ENCODE measurements at regions not wholly inside any gene's neighbourhood (a gene's known extent, or its start where the extent isn't known, plus 50 kb on each side); places are given as distances from the start of the nearest gene placed in this dataset.

GRCh38 chr1:30403726-30404125, 319.7 kb downstream of the MATN1 start:
- WGBS, 2 donors = 56 to 60% methylated on average over 2 of the region's 2 CpGs
- TF ChIP-seq EP300 (IDR thresholded peaks at IDR 0.05) = no peak
- no peak for TF ChIP-seq CTCF (IDR thresholded peaks at IDR 0.05)
- TF ChIP-seq POLR2A (IDR thresholded peaks at IDR 0.05) = no peak
- Histone ChIP-seq H3K9me3 (no peaks in the 10 kb centered on the region), H3K27me3 (no peaks in the 10 kb centered on the region), H3K4me1 (no peaks in the 10 kb centered on the region), H3K36me3 (no peaks in the 10 kb centered on the region), H3K27ac (no peak overlapping the region), H3K4me3 (no peak overlapping the region)
- no peak for DNase-seq (ENCODE audit: low spot score in 2 of 2)

GRCh38 chr1:30403061-30403645, 320.2 kb downstream of the MATN1 start:
- Histone ChIP-seq H3K27ac (no peak overlapping the region), H3K36me3 (no peaks in the 10 kb centered on the region), H3K27me3 (no peaks in the 10 kb centered on the region), H3K4me1 (no peaks in the 10 kb centered on the region), H3K9me3 (no peaks in the 10 kb centered on the region), H3K4me3 (no peak overlapping the region)
- DNase-seq (ENCODE audit: low spot score in 2 of 2) = no peak
- WGBS, 2 donors = 78 to 88% methylated on average over 10 of the region's 10 CpGs
- TF ChIP-seq CTCF (IDR thresholded peaks at IDR 0.05) (no peak), POLR2A (IDR thresholded peaks at IDR 0.05) (no peak), EP300 (IDR thresholded peaks at IDR 0.05) (no peak)

DNA sequence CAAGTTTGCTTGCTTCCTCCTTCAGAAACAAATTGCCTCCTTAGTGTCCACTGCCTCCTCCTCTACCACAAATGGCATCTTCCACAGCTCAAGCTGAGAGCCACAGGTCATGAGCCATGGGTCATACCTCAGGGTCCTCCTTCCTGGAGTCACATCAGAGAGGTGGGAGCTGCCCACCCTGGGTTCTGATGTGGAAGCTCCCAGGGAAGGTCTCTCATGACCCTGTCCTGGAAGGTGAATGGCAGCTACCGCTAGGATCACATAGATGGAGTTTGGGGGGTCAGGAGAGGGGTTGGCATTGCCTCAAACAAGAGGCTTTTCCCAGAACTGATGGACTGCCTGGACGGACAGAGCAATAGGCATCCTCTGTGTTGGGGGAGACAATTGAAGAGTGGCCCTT, 321.4 kb downstream of the MATN1 start:
- Histone ChIP-seq H3K9me3 (no peaks in the 10 kb centered on the region), H3K27me3 (no peaks in the 10 kb centered on the region), H3K4me1 (no peaks in the 10 kb centered on the region), H3K36me3 (no peaks in the 10 kb centered on the region), H3K4me3 (no peak overlapping the region), H3K27ac (no peak overlapping the region)
- no peak for TF ChIP-seq POLR2A (IDR thresholded peaks at IDR 0.05)
- no peak for TF ChIP-seq EP300 (IDR thresholded peaks at IDR 0.05)
- TF ChIP-seq CTCF (IDR thresholded peaks at IDR 0.05) = no peak
- 74 to 82% methylated on average over 2 of the region's 2 CpGs for WGBS, 2 donors
- no peak for DNase-seq (ENCODE audit: low spot score in 2 of 2)

GRCh38 chr1:30400507-30400906, 322.9 kb downstream of the MATN1 start:
- Histone ChIP-seq H3K27me3 (no peaks in the 10 kb centered on the region), H3K4me3 (no peak overlapping the region), H3K27ac (no peak overlapping the region), H3K36me3 (no peaks in the 10 kb centered on the region), H3K9me3 (no peaks in the 10 kb centered on the region), H3K4me1 (no peaks in the 10 kb centered on the region)
- DNase-seq (ENCODE audit: low spot score in 2 of 2) = no peak
- TF ChIP-seq POLR2A (IDR thresholded peaks at IDR 0.05) (no peak), CTCF (IDR thresholded peaks at IDR 0.05) (no peak), EP300 (IDR thresholded peaks at IDR 0.05) (no peak)
- WGBS, 2 donors = 42 to 44% methylated on average over 3 to 4 of the region's 4 CpGs

GRCh38 chr1:30399026-30399425, 324.4 kb downstream of the MATN1 start:
- Histone ChIP-seq H3K4me1 (no peaks in the 10 kb centered on the region), H3K27ac (no peak overlapping the region), H3K9me3 (no peaks in the 10 kb centered on the region), H3K27me3 (no peaks in the 10 kb centered on the region), H3K36me3 (no peaks in the 10 kb centered on the region), H3K4me3 (no peak overlapping the region)
- DNase-seq (ENCODE audit: low spot score in 2 of 2) = no peak
- no peak for TF ChIP-seq EP300 (IDR thresholded peaks at IDR 0.05)
- no peak for TF ChIP-seq CTCF (IDR thresholded peaks at IDR 0.05)
- no peak for TF ChIP-seq POLR2A (IDR thresholded peaks at IDR 0.05)
- WGBS, 2 donors = 65 to 92% methylated on average over 7 of the region's 7 CpGs
